ENCODE measurements at regions not wholly inside any gene's neighbourhood (a gene's known extent, or its start where the extent isn't known, plus 50 kb on each side); places are given as distances from the start of the nearest gene placed in this dataset.

DNA sequence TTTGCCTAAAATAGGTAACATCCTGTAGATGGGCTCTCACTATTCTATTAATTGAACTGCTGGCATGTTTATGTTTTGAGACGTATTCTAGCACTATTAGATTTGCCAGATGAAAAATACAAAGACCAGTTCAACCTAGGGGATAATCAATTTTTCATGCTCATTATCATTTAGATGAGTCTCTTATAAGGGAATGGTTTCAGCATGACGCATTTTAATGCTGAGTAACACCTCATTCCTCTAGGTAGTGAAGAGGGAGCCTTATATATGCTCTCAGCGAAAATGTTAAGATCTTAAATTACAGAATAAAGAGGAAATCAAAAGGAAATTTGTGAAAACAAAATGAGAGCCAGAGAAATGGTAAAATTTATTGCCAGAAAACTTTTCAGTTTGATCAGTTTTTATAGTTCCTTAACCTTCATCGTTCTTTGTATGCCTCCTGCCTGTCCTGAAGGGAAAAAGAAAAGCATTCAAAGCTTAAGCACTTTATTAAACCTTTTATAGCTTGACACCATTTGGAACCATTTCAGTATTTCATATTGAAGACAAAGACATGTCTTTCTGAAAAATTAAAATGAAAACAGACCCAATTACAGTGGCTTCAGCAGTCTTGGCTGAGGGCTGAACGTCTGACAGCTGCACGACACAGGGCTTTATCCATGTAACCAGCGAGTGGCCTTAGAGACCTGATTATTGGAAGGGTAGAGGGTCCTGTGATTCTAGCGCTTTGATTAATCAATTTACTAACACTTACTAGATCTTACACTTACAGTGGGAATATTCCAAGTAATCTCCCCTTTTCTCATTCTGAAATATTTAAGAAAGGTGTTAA is 112.8 kb downstream of the ADCYAP1 start:
- no peak for TF ChIP-seq POLR2AphosphoS5 (IDR thresholded peaks at IDR 0.05; ENCODE audit: insufficient read depth in 1 of 2, low read depth in 1 of 2)
- TF ChIP-seq, protein P1, sequence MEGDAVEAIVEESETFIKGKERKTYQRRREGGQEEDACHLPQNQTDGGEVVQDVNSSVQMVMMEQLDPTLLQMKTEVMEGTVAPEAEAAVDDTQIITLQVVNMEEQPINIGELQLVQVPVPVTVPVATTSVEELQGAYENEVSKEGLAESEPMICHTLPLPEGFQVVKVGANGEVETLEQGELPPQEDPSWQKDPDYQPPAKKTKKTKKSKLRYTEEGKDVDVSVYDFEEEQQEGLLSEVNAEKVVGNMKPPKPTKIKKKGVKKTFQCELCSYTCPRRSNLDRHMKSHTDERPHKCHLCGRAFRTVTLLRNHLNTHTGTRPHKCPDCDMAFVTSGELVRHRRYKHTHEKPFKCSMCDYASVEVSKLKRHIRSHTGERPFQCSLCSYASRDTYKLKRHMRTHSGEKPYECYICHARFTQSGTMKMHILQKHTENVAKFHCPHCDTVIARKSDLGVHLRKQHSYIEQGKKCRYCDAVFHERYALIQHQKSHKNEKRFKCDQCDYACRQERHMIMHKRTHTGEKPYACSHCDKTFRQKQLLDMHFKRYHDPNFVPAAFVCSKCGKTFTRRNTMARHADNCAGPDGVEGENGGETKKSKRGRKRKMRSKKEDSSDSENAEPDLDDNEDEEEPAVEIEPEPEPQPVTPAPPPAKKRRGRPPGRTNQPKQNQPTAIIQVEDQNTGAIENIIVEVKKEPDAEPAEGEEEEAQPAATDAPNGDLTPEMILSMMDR (IDR thresholded peaks at IDR 0.05): no peak
